Cardiac muscle cell (in vitro differentiated cells and primary cell): ENCODE measurements at regions not wholly inside any gene's neighbourhood (a gene's known extent, or its start where the extent isn't known, plus 50 kb on each side); places are given as distances from the start of the nearest gene placed in this dataset.
A peak's percentile ranks its signal among the peaks of the same experiment; 100 is the strongest.

ENCODE experiments used
- DNase-seq, 2 donors: peaks; one replicate each; pipeline versions ENCODE4 v3.0.0 to v3.0.0-alpha.2; 2010 to 2017; ENCODE audit warnings: low read depth in 1 of 2, low spot score in 1 of 2
- H3K27ac ChIP-seq: fragments of 200-600 bp; sonication (generic); 2 replicates; pipeline ENCODE4 v1.5.1; 2016
- H3K27me3 ChIP-seq: fragments of 200-600 bp; sonication (generic); 2 replicates; pipeline ENCODE4 v1.6.0; 2016; ENCODE audit warnings: control low read depth
- H3K36me3 ChIP-seq: fragments of 200-600 bp; sonication (generic); 2 replicates; pipeline ENCODE4 v1.5.1; 2016; ENCODE audit warnings: control low read depth
- H3K4me1 ChIP-seq: fragments of 200-600 bp; sonication (generic); 2 replicates; pipeline ENCODE4 v1.8.1; 2017; ENCODE audit warnings: low read depth, mild to moderate bottlenecking, mixed run types
- H3K4me3 ChIP-seq: fragments of 200-600 bp; sonication (generic); 2 replicates; pipeline ENCODE4 v1.5.1; 2016; ENCODE audit warnings: mild to moderate bottlenecking
- H3K9me3 ChIP-seq: fragments of 200-600 bp; sonication (generic); 2 replicates; pipeline ENCODE4 v1.5.1; 2017; ENCODE audit warnings: low read depth, mild to moderate bottlenecking, control low read depth
- CTCF ChIP-seq: IDR thresholded peaks from 2 replicates; pipeline ENCODE4 v1.5.1; 2012; ENCODE audit warnings: low read depth, mild to moderate bottlenecking, low read length

GRCh38 chr4:29046186-29046585, 1674.0 kb upstream of the PCDH7 start:
- Histone ChIP-seq H3K36me3 (no peaks in the 10 kb centered on the region), H3K27ac (no peak overlapping the region), H3K27me3 (no peaks in the 10 kb centered on the region), H3K9me3 (no peaks in the 10 kb centered on the region), H3K4me3 (no peak overlapping the region), H3K4me1 (peaks cover 5% of the 10 kb centered on the region)
- DNase-seq, result peak in 1 of 2 donors; percentile 8
- TF ChIP-seq CTCF, result no peak

GRCh38 chr4:29046781-29047180, 1673.4 kb upstream of the PCDH7 start:
- H3K4me1 ChIP-seq, result peaks cover 5% of the 10 kb centered on the region
- no peaks in the 10 kb centered on the region for H3K36me3 ChIP-seq
- no peak overlapping the region for H3K4me3 ChIP-seq
- DNase-seq, result peak in 1 of 2 donors; percentile 36
- H3K27ac ChIP-seq, result no peak overlapping the region
- no peaks in the 10 kb centered on the region for H3K27me3 ChIP-seq
- TF ChIP-seq CTCF, result no peak
- H3K9me3 ChIP-seq, result no peaks in the 10 kb centered on the region

- Histone ChIP-seq H3K4me3 (no peak overlapping the region), H3K9me3 (no peaks in the 10 kb centered on the region), H3K36me3 (no peaks in the 10 kb centered on the region), H3K4me1 (peaks cover 5% of the 10 kb centered on the region), H3K27me3 (no peaks in the 10 kb centered on the region), H3K27ac (no peak overlapping the region)
- TF ChIP-seq CTCF, result no peak
- no peak for DNase-seq
These were observed 1672.7 kb upstream of the PCDH7 start for GRCh38 chr4:29047341-29048041.

GRCh38 chr4:29051381-29051965, 1668.7 kb upstream of the PCDH7 start:
- Histone ChIP-seq H3K9me3 (no peaks in the 10 kb centered on the region), H3K27me3 (no peaks in the 10 kb centered on the region), H3K4me3 (no peak overlapping the region), H3K27ac (no peak overlapping the region), H3K36me3 (no peaks in the 10 kb centered on the region), H3K4me1 (peaks cover 5% of the 10 kb centered on the region)
- TF ChIP-seq CTCF, result no peak
- DNase-seq, result peak in 1 of 2 donors; percentile 3

- Histone ChIP-seq H3K4me1 (peaks cover 5% of the 10 kb centered on the region), H3K4me3 (no peak overlapping the region), H3K36me3 (no peaks in the 10 kb centered on the region), H3K9me3 (no peaks in the 10 kb centered on the region), H3K27ac (no peak overlapping the region), H3K27me3 (no peaks in the 10 kb centered on the region)
- no peak for TF ChIP-seq CTCF
- DNase-seq, result no peak
These were observed 1667.9 kb upstream of the PCDH7 start for GRCh38 chr4:29052266-29052665.
